Calu3 (cell line): ENCODE measurements at regions not wholly inside any gene's neighbourhood (a gene's known extent, or its start where the extent isn't known, plus 50 kb on each side); places are given as distances from the start of the nearest gene placed in this dataset.

Source experiments
- BruUV-seq: library from RNA; stranded (reverse); fragments of 400-500 nt; replicated peaks from 2 replicates; lab custom pipeline; 2021; lab: Mats Ljungman, UMichigan
- CTCF ChIA-PET: fragments of 300-600 bp; sonication (Branson Sonifier 250); formaldehyde crosslinking; loops from one replicate; lab custom pipeline; 2022; ENCODE audit warnings: antibody characterized with exemption; lab: Charles Lee
- DNase-seq: peaks from one replicate; pipeline ENCODE4 v3.0.0; 2022
- H3K27ac Mint-ChIP-seq: one replicate; pipeline ENCODE4 v1.8.0; 2022; ENCODE audit warnings: mixed read lengths; ENCODE audit not compliant: unreplicated experiment
- H3K27me3 Mint-ChIP-seq: one replicate; pipeline ENCODE4 v1.8.0; 2022; ENCODE audit warnings: mixed read lengths; ENCODE audit not compliant: unreplicated experiment
- H3K36me3 Mint-ChIP-seq: one replicate; pipeline ENCODE4 v1.8.0; 2022; ENCODE audit warnings: mild to moderate bottlenecking, moderate library complexity, mixed read lengths; ENCODE audit not compliant: insufficient read depth, unreplicated experiment
- H3K4me1 Mint-ChIP-seq: one replicate; pipeline ENCODE4 v1.8.0; 2022; ENCODE audit warnings: mild to moderate bottlenecking, low read depth, mixed read lengths; ENCODE audit not compliant: unreplicated experiment
- H3K4me3 Mint-ChIP-seq: one replicate; pipeline ENCODE4 v1.8.0; 2022; ENCODE audit warnings: mild to moderate bottlenecking, low read depth, moderate library complexity, mixed read lengths; ENCODE audit not compliant: unreplicated experiment
- H3K9me3 Mint-ChIP-seq: one replicate; pipeline ENCODE4 v1.8.0; 2022; ENCODE audit warnings: low read depth, mixed read lengths; ENCODE audit not compliant: unreplicated experiment
- CTCF ChIP-seq: fragments of 200-600 bp; IDR thresholded peaks from one replicate; pipeline ENCODE4 v1.8.0; 2022; ENCODE audit warnings: antibody characterized with exemption; ENCODE audit not compliant: unreplicated experiment
- intact Hi-C: fragments of 100-400 bp; cut with micrococcal nuclease; formaldehyde crosslinking; loops from one replicate; pipeline ENCODE4 v1.10.0; 2022; ENCODE audit not compliant: unreplicated experiment

GRCh38 chr12:88970740-88971139, 381.6 kb downstream of the DUSP6 start:
- Mint-ChIP-seq H3K4me1 (no peaks in the 10 kb centered on the region), H3K9me3 (no peaks in the 10 kb centered on the region), H3K27ac (no peak overlapping the region), H3K27me3 (no peaks in the 10 kb centered on the region), H3K4me3 (no peak overlapping the region), H3K36me3 (no peaks in the 10 kb centered on the region)
- no peak for DNase-seq
- intact Hi-C loops: no loop called here
- no peak for TF ChIP-seq CTCF
- BruUV-seq: no TSS peak
- CTCF ChIA-PET: interaction anchor here (0.8 kb wide), 1 partner anchor 16 kb away, joined by 3 read pairs; no protein-coding TSS in a partner anchor

- no peaks in the 10 kb centered on the region for H3K9me3 Mint-ChIP-seq
- DNase-seq: no peak
- no peaks in the 10 kb centered on the region for H3K4me1 Mint-ChIP-seq
- H3K4me3 Mint-ChIP-seq: no peak overlapping the region
- intact Hi-C loops: no loop called here
- H3K27me3 Mint-ChIP-seq: no peaks in the 10 kb centered on the region
- CTCF ChIA-PET: no interaction called here
- TF ChIP-seq CTCF: no peak
- H3K36me3 Mint-ChIP-seq: no peaks in the 10 kb centered on the region
- H3K27ac Mint-ChIP-seq: no peak overlapping the region
- BruUV-seq: no TSS peak
Measured at GRCh38 chr12:88969127-88969526, 383.2 kb downstream of the DUSP6 start.

GRCh38 chr12:88960213-88960878, 380.1 kb upstream of the KITLG start:
- BruUV-seq: no TSS peak
- Mint-ChIP-seq H3K9me3 (no peaks in the 10 kb centered on the region), H3K4me1 (peaks cover 38% of the 10 kb centered on the region), H3K36me3 (no peaks in the 10 kb centered on the region), H3K27me3 (no peaks in the 10 kb centered on the region), H3K27ac (no peak overlapping the region), H3K4me3 (no peak overlapping the region)
- TF ChIP-seq CTCF: no peak
- CTCF ChIA-PET: interaction anchor here (0.6 to 1.0 kb wide), 2 partner anchors 17 to 382 kb away, joined by 4 read pairs; no protein-coding TSS in a partner anchor
- intact Hi-C loops: no loop called here
- no peak for DNase-seq

- Mint-ChIP-seq H3K4me3 (no peak overlapping the region), H3K27me3 (no peaks in the 10 kb centered on the region), H3K4me1 (peaks cover 47% of the 10 kb centered on the region), H3K9me3 (no peaks in the 10 kb centered on the region), H3K27ac (no peak overlapping the region), H3K36me3 (no peaks in the 10 kb centered on the region)
- BruUV-seq: no TSS peak
- TF ChIP-seq CTCF: no peak
- CTCF ChIA-PET: interaction anchor here (0.6 to 0.9 kb wide), 2 partner anchors 15 to 222 kb away, joined by 3 to 4 read pairs; no protein-coding TSS in a partner anchor
- intact Hi-C loops: no loop called here
- no peak for DNase-seq
Measured at GRCh38 chr12:88958946-88959345, 378.7 kb upstream of the KITLG start.
